HEK293 (cell line): ENCODE measurements at regions not wholly inside any gene's neighbourhood (a gene's known extent, or its start where the extent isn't known, plus 50 kb on each side); places are given as distances from the start of the nearest gene placed in this dataset.

Experiments used
- CTCF ChIA-PET: fragments of 350-600 bp; formaldehyde crosslinking; extraction: SDS; loops from one replicate; lab custom pipeline; 2021; ENCODE audit warnings: antibody characterized with exemption; lab: Yijun Ruan, JAX
- POLR2A ChIA-PET: fragments of 300-600 bp; formaldehyde crosslinking; extraction: SDS; loops from one replicate; lab custom pipeline; 2020; ENCODE audit warnings: antibody characterized with exemption, inconsistent platforms; lab: Yijun Ruan, JAX
- H3K27ac ChIP-seq: fragments of 200-500 bp; sonication (Bioruptor generic); 2 replicates; pipeline ENCODE4 v1.5.1; 2014; ENCODE audit warnings: low read depth, low read length, control low read depth, inconsistent platforms; ENCODE audit errors: extremely low read depth
- H3K36me3 ChIP-seq, 2 experiments: fragments of 200-500 bp in 1 of 2; sonication (Bioruptor generic) in 1 of 2; 1 replicate in 1 of 2; 2 replicates in 1 of 2; pipeline ENCODE4 v1.5.1; 2014 to 2017; ENCODE audit warnings: inconsistent platforms in 2 of 2, low read length in 2 of 2; ENCODE audit not compliant: control insufficient read depth in 2 of 2, insufficient read depth in 1 of 2
- H3K4me1 ChIP-seq: fragments of 200-500 bp; sonication (Bioruptor generic); 2 replicates; pipeline ENCODE4 v1.5.1; 2014; ENCODE audit warnings: mild to moderate bottlenecking, low read length, inconsistent platforms; ENCODE audit not compliant: control insufficient read depth, insufficient read depth
- H3K4me3 ChIP-seq: 2 replicates; pipeline ENCODE4 v1.5.1; 2011; ENCODE audit warnings: low read depth, mild to moderate bottlenecking, control low read depth, low read length, moderate library complexity
- H3K9me3 ChIP-seq: fragments of 200-500 bp; sonication (Bioruptor generic); 2 replicates; pipeline ENCODE4 v1.5.1; 2014; ENCODE audit warnings: low read depth, low read length, inconsistent platforms; ENCODE audit not compliant: control insufficient read depth, insufficient read depth
- ELK4 ChIP-seq: IDR thresholded peaks from 2 replicates; pipeline ENCODE4 v1.6.1; 2011; ENCODE audit warnings: mild to moderate bottlenecking, low read depth, low read length, borderline replicate concordance
- SCRT2 ChIP-seq: fragments of 450-650 bp; formaldehyde crosslinking; IDR thresholded peaks from 2 replicates; pipeline ENCODE4 v1.5.1; 2016; ENCODE audit warnings: missing biosample characterization, missing genetic modification characterization
- ZBTB26 ChIP-seq: fragments of 450-650 bp; formaldehyde crosslinking; optimal IDR thresholded peaks from 2 replicates; pipeline ENCODE3; 2016; ENCODE audit warnings: missing biosample characterization, mild to moderate bottlenecking, missing genetic modification characterization
- ZNF157 ChIP-seq: fragments of 450-650 bp; formaldehyde crosslinking; IDR thresholded peaks from 2 replicates; pipeline ENCODE4 v1.5.1; 2016; ENCODE audit warnings: missing biosample characterization, missing genetic modification characterization
- ZNF184 ChIP-seq: fragments of 450-650 bp; IDR thresholded peaks from 2 replicates; pipeline ENCODE4 v1.5.1; 2018; ENCODE audit warnings: missing biosample characterization, mild to moderate bottlenecking, missing genetic modification characterization
- ZNF248 ChIP-seq: fragments of 450-650 bp; formaldehyde crosslinking; IDR thresholded peaks from 2 replicates; pipeline ENCODE4 v1.5.1; 2017; ENCODE audit warnings: missing biosample characterization, missing genetic modification characterization
- ZNF266 ChIP-seq: fragments of 450-650 bp; formaldehyde crosslinking; IDR thresholded peaks from 2 replicates; pipeline ENCODE4 v1.5.1; 2016; ENCODE audit warnings: missing biosample characterization, missing genetic modification characterization, low read depth
- ZNF324 ChIP-seq: fragments of 450-650 bp; formaldehyde crosslinking; IDR thresholded peaks from 2 replicates; pipeline ENCODE4 v1.5.1; 2016; ENCODE audit warnings: missing biosample characterization, missing genetic modification characterization
- ZNF366 ChIP-seq: fragments of 450-650 bp; formaldehyde crosslinking; conservative IDR thresholded peaks from 2 replicates; pipeline ENCODE4 v1.5.1; 2016; ENCODE audit warnings: missing biosample characterization, missing genetic modification characterization
- ZNF416 ChIP-seq: fragments of 450-650 bp; formaldehyde crosslinking; IDR thresholded peaks from 2 replicates; pipeline ENCODE4 v1.5.1; 2016; ENCODE audit warnings: missing biosample characterization, missing genetic modification characterization
- ZNF48 ChIP-seq: fragments of 450-650 bp; formaldehyde crosslinking; IDR thresholded peaks from 2 replicates; pipeline ENCODE4 v1.5.1; 2016; ENCODE audit warnings: missing biosample characterization, missing genetic modification characterization
- ZNF518A ChIP-seq: fragments of 450-650 bp; formaldehyde crosslinking; conservative IDR thresholded peaks from 2 replicates; pipeline ENCODE4 v1.5.1; 2016; ENCODE audit warnings: low read depth, missing biosample characterization, missing genetic modification characterization
- ZNF585B ChIP-seq: fragments of 450-650 bp; formaldehyde crosslinking; IDR thresholded peaks from 2 replicates; pipeline ENCODE4 v1.5.1; 2016; ENCODE audit warnings: missing biosample characterization, missing genetic modification characterization
- ZNF621 ChIP-seq: fragments of 450-650 bp; formaldehyde crosslinking; IDR thresholded peaks from 2 replicates; pipeline ENCODE4 v1.5.1; 2017; ENCODE audit warnings: missing biosample characterization, missing genetic modification characterization
- ZNF623 ChIP-seq: fragments of 450-650 bp; formaldehyde crosslinking; IDR thresholded peaks from 2 replicates; pipeline ENCODE4 v1.5.1; 2016; ENCODE audit warnings: missing biosample characterization, missing genetic modification characterization
- ZNF639 ChIP-seq: fragments of 450-650 bp; formaldehyde crosslinking; IDR thresholded peaks from 2 replicates; pipeline ENCODE4 v1.5.1; 2016; ENCODE audit warnings: missing biosample characterization, missing genetic modification characterization
- ZNF645 ChIP-seq: fragments of 450-650 bp; formaldehyde crosslinking; IDR thresholded peaks from 2 replicates; pipeline ENCODE4; 2016; ENCODE audit warnings: missing biosample characterization, missing genetic modification characterization

GRCh38 chr5:153919161-153919560, 119.5 kb downstream of the FAM114A2 start:
- no peaks in the 10 kb centered on the region for H3K4me1 ChIP-seq
- H3K27ac ChIP-seq, result no peak overlapping the region
- H3K36me3 ChIP-seq, result no peaks in the 10 kb centered on the region
- TF ChIP-seq ZNF639 (tag by site-specific recombination), result no peak
- no peak for TF ChIP-seq SCRT2 (tag by site-specific recombination)
- TF ChIP-seq ZNF621 (tag by site-specific recombination), result no peak
- TF ChIP-seq ZNF585B (tag by site-specific recombination), result no peak
- no peak for TF ChIP-seq ZNF623 (tag by site-specific recombination)
- TF ChIP-seq ZNF266, result no peak
- TF ChIP-seq ZNF518A (tag by site-specific recombination), result no peak
- no peak for TF ChIP-seq ZNF48 (tag by site-specific recombination)
- TF ChIP-seq ZBTB26 (tag by site-specific recombination), result no peak
- POLR2A ChIA-PET, result no interaction called here
- H3K9me3 ChIP-seq, result no peaks in the 10 kb centered on the region
- CTCF ChIA-PET, result interaction anchor here (0.6 kb wide), 1 partner anchor 1748 kb away, joined by 5 read pairs; no protein-coding TSS in a partner anchor
- no peak overlapping the region for H3K4me3 ChIP-seq

GRCh38 chr5:153907170-153907775, 131.4 kb downstream of the FAM114A2 start:
- POLR2A ChIA-PET, result no interaction called here

More at GRCh38 chr5:153907170-153907775, 131.4 kb downstream of the FAM114A2 start:
- Histone ChIP-seq H3K4me3 (no peak overlapping the region), H3K9me3 (no peaks in the 10 kb centered on the region), H3K27ac (no peak overlapping the region), H3K4me1 (no peaks in the 10 kb centered on the region), H3K36me3 (no peaks in the 10 kb centered on the region)
- CTCF ChIA-PET, result no interaction called here
- no peak for TF ChIP-seq ZNF416 (tag by site-specific recombination)
- TF ChIP-seq ELK4, result no peak
- no peak for TF ChIP-seq ZNF645 (tag by site-specific recombination)
- no peak for TF ChIP-seq ZNF157 (tag by site-specific recombination)
- TF ChIP-seq ZNF248 (tag by site-specific recombination), result no peak
- no peak for TF ChIP-seq ZNF184
- TF ChIP-seq ZNF366, result no peak
- TF ChIP-seq ZNF324 (tag by site-specific recombination), result no peak
